ENCODE measurements at regions not wholly inside any gene's neighbourhood (a gene's known extent, or its start where the extent isn't known, plus 50 kb on each side); places are given as distances from the start of the nearest gene placed in this dataset.

DNA sequence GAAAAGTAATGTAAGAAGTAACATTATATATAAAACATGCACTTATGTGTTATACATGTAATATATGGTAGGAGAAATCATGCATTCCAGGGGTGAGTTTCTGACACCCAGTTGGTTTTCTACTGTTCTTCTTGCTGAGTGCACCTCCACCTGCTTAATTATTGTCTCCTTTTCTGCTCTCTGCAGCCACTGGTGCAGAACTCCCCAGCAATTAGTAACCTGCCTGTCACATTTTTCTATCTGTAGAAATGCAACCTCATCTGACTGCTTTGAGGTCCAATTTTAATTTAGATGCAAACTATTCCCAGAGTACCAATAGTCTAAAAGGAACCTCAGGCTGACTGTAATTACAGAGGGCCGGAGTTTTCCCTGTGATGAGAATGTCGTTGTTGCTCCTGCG, 842.1 kb downstream of the AACS start:
- TF ChIP-seq CTCF (IDR thresholded peaks at IDR 0.05) (no peak), NR1H2 (CRISPR knock-in tag; IDR thresholded peaks at IDR 0.05) (no peak)
